Lower leg skin (tissue), 4 donors: ENCODE measurements at regions not wholly inside any gene's neighbourhood (a gene's known extent, or its start where the extent isn't known, plus 50 kb on each side); places are given as distances from the start of the nearest gene placed in this dataset.

ENCODE experiments used
- DNase-seq, 2 donors: peaks; one replicate each; pipeline ENCODE4 v3.0.0-alpha.2; 2019; ENCODE audit warnings: low spot score in 2 of 2
- H3K4me3 ChIP-seq: fragments of 200-600 bp; sonication (generic); 2 replicates; pipeline ENCODE4 v1.5.1; 2017; ENCODE audit warnings: mild to moderate bottlenecking, low read depth; ENCODE audit not compliant: poor library complexity, severe bottlenecking
- POLR2A ChIP-seq, 2 donors: fragments of 450-650 bp; IDR thresholded peaks; one replicate each; pipeline ENCODE4 v1.6.1; 2016 to 2017; ENCODE audit warnings: antibody characterized with exemption in 2 of 2, mild to moderate bottlenecking in 1 of 2, moderate library complexity in 1 of 2
- WGBS, 2 donors: methylation state at CpG; one replicate each; pipeline ENCODE4 v1.1.5; 2018; 5-methylcytosine and 5-hydroxymethylcytosine counted together
- intact Hi-C: fragments of 100-400 bp; cut with DNase I; formaldehyde crosslinking; loops from one replicate; pipeline ENCODE4 v1.15.0; 2023; ENCODE audit warnings: low total_unique reads
- TF ChIP-seq, protein P1 (sequence below), 3 donors: fragments of 450-650 bp; IDR thresholded peaks; one replicate each; pipeline ENCODE4 v1.5.1; 2016; ENCODE audit warnings: antibody characterized with exemption in 3 of 3, mild to moderate bottlenecking in 3 of 3, moderate library complexity in 2 of 3

DNA sequence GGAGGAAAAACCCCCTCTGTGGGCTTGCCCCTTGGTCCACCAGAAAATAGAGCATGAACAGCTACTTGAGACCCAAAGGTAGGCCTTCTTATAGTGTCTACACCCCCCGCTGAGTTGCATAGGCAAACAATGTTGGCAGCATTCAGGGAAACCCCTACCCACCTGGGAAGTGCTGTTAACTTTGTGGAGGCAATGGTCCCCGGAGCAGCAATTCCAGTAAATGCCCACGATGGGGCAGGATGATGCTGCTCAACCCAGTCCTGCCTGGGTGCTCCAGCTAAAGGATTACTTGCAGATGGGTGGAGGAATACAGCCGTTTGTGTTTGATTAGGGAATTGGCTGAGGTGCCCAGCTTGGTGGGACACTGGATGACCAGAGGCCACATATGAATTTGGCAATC is 381.3 kb upstream of the ANO5 start:
- 52 to 71% methylated on average over 4 of the region's 4 CpGs for WGBS, 2 donors
- no peak for TF ChIP-seq POLR2A (IDR thresholded peaks at IDR 0.05)
- TF ChIP-seq, protein P1, sequence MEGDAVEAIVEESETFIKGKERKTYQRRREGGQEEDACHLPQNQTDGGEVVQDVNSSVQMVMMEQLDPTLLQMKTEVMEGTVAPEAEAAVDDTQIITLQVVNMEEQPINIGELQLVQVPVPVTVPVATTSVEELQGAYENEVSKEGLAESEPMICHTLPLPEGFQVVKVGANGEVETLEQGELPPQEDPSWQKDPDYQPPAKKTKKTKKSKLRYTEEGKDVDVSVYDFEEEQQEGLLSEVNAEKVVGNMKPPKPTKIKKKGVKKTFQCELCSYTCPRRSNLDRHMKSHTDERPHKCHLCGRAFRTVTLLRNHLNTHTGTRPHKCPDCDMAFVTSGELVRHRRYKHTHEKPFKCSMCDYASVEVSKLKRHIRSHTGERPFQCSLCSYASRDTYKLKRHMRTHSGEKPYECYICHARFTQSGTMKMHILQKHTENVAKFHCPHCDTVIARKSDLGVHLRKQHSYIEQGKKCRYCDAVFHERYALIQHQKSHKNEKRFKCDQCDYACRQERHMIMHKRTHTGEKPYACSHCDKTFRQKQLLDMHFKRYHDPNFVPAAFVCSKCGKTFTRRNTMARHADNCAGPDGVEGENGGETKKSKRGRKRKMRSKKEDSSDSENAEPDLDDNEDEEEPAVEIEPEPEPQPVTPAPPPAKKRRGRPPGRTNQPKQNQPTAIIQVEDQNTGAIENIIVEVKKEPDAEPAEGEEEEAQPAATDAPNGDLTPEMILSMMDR (IDR thresholded peaks at IDR 0.05), result no peak
- DNase-seq, result no peak
- intact Hi-C loops, result no loop called here
- H3K4me3 ChIP-seq, result no peak overlapping the region

DNA sequence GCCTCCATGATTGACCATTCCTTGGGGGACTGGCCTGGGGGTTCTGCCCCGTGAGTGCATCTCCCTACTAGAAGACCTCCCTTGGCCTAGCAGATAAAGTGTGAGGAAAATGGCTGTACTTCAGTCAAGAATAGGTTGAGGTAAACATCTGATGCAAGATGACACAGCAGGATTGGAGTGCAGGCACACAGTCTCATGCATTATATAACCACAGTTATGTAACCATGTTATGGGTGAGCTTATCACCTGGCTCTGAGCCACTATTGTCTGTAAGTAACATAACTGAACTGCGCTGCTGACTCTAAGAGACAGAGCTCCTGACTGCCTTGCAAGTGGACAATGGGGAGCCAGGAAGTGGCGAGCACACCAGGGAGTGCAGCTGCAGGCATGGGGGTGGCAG is 378.7 kb upstream of the ANO5 start:
- WGBS, 2 donors, result 77 to 80% methylated on average over 3 of the region's 3 CpGs
- TF ChIP-seq, protein P1 (IDR thresholded peaks at IDR 0.05), result no peak
- TF ChIP-seq POLR2A (IDR thresholded peaks at IDR 0.05), result no peak
- H3K4me3 ChIP-seq, result no peak overlapping the region
- intact Hi-C loops, result no loop called here
- no peak for DNase-seq

DNA sequence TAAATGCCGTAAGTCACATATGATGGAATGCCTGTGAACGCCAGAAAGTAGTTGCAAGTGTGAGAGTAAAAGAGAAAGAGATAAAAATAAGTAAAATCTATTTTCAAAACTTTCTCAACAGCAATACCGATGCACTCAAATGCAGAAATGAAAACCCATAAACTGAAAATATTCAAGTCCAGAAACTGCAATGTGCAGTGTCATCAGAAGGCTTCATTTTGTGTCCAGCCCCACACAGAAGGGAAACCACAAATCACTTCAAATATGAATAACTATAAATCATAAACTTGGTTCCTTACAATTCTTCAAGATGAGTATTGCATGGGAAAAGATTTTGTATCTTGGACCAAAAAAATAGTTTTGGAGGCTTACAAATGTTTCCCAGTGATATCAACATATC is 375.2 kb upstream of the ANO5 start:
- WGBS, 2 donors, result 79 to 89% methylated on average over 3 of the region's 3 CpGs
- no peak overlapping the region for H3K4me3 ChIP-seq
- intact Hi-C loops, result no loop called here
- DNase-seq, result no peak
- no peak for TF ChIP-seq POLR2A (IDR thresholded peaks at IDR 0.05)

DNA sequence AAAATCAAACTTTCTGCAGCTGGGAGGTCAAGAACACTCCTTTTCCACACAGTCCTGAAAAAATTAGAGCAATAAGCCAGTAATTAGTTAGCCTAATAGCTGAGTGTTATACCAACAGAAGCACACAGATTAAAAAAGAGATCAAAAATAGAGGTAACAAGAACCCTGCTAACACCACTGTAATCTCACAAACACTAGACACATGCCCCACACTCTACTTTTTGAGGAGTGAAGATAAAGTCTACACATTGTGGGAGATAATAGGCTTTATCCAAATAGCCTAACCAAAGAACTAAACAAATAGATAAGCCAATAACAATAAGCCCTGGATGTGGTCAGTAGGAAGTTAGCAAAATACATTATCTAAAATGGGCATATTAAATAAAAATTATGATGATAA is 372.7 kb upstream of the ANO5 start:
- intact Hi-C loops, result no loop called here
- no peak for DNase-seq

DNA sequence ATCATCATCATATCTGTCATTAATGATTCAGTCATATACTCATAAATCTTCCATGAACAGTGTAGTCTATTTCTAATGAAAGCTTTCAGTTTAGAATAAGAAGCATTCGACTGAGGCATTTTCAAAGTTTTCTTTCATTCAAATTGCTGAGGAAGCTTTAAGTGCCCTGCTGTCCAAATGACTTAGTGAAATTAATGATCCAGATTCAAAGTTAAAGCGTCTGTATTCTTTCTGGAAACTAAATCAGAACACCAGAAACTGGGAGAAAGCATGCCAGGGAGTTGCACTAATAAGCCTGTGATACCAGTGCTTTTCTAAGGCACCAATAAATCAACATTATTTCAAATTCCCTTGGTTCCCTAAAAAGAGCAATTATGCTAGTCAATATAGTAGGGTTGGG is 367.8 kb upstream of the ANO5 start:
- no peak for TF ChIP-seq POLR2A (IDR thresholded peaks at IDR 0.05)
- TF ChIP-seq, protein P1 (IDR thresholded peaks at IDR 0.05), result no peak
- H3K4me3 ChIP-seq, result no peak overlapping the region
- WGBS, 2 donors, result 54 to 60% methylated on average over 2 of the region's 2 CpGs
- intact Hi-C loops, result no loop called here
- DNase-seq, result no peak

More for the DNA sequence above, 372.7 kb upstream of the ANO5 start:
- TF ChIP-seq, protein P1 (IDR thresholded peaks at IDR 0.05), result no peak
- TF ChIP-seq POLR2A (IDR thresholded peaks at IDR 0.05), result no peak
- no peak overlapping the region for H3K4me3 ChIP-seq

DNA sequence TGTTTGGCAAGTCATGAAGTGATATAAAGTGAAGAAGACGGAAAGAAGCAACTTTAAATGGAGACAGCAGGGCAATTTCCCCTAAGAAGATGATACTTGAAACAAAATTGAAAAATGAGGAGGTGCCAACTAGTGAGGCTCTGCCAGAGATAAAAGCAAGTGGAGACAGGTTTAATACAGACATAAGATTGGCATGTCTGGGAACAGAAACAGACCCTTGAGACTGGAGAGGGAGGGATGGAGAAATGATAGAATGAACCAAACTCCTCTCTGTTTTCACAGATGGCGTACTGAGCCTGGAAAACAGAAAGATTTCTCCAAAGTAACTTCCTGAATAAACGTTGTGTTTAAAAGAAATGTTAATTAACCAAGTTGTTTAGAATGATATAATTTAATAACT is 354.5 kb upstream of the ANO5 start:
- intact Hi-C loops, result no loop called here
- WGBS, 2 donors, result 53 to 58% methylated on average over 3 of the region's 3 CpGs
- no peak for DNase-seq
- TF ChIP-seq, protein P1 (IDR thresholded peaks at IDR 0.05), result no peak
- no peak for TF ChIP-seq POLR2A (IDR thresholded peaks at IDR 0.05)
- H3K4me3 ChIP-seq, result no peak overlapping the region
